ENCODE measurements at regions not wholly inside any gene's neighbourhood (a gene's known extent, or its start where the extent isn't known, plus 50 kb on each side); places are given as distances from the start of the nearest gene placed in this dataset.

DNA sequence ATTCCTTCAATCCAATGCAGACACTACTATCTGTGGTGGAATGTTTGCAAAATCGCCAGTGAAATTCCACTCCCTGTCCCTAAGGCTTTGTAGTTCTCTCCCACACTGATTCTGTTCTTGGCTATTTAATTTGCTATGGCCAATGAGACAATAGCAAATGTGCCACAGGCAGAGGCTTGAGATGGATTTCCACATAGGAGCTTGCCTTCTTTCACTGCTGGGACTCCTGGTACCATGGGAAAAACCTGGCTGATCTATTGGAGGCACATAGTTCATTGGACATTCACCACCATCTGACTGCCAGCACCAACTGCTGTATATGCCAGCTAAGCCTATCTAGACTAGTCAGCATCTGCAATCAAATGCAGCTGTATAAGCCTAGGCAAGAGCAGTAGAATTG is 103.8 kb downstream of the NR1D2 start:
- H4K5ac ChIP-seq (ENCODE audit: insufficient read length, low read depth, low read length), result no peak overlapping the region

More for the DNA sequence above, 103.8 kb downstream of the NR1D2 start:
- Histone ChIP-seq H2AFZ (ENCODE audit: low read length) (no peak overlapping the region), H3K79me1 (ENCODE audit: low read depth, low read length) (no peaks in the 10 kb centered on the region), H3K18ac (ENCODE audit: extremely low read depth, low read length) (no peak overlapping the region), H3K79me2 (ENCODE audit: control insufficient read depth in 1 of 2, insufficient read depth in 2 of 2, low read length in 2 of 2) (no peaks in the 10 kb centered on the region), H3K4me3 (ENCODE audit: extremely low read depth in 1 of 4, insufficient read depth in 2 of 4, low read depth in 3 of 4, low read length in 4 of 4) (no peak overlapping the region), H3K4ac (replicated peaks; ENCODE audit: insufficient read length, low read depth, low read length) (no peak overlapping the region), H2BK12ac (ENCODE audit: low read depth, low read length) (no peak overlapping the region), H3K23me2 (ENCODE audit: low read depth, low read length) (no peaks in the 10 kb centered on the region), H3K4me1 (replicated peaks in 1 of 4; ENCODE audit: control insufficient read depth in 3 of 4, insufficient read depth in 4 of 4, low read length in 3 of 4) (no peaks in the 10 kb centered on the region), H4K8ac (ENCODE audit: extremely low read depth, insufficient read depth, low read length) (no peak overlapping the region), H3K9me3 (ENCODE audit: insufficient read depth in 2 of 2, low read depth in 1 of 2, low read length in 1 of 2) (no peaks in the 10 kb centered on the region), H2BK15ac (ENCODE audit: low read length) (no peak overlapping the region), H3K27ac (ENCODE audit: low read depth, low read length) (no peak overlapping the region), H3K27me3 (replicated peaks in 1 of 4; ENCODE audit: control insufficient read depth in 3 of 4, extremely low read depth in 1 of 4, insufficient read depth in 3 of 4, low read length in 3 of 4) (no peaks in the 10 kb centered on the region; a peak in 1 of 7 replicates), H2BK120ac (replicated peaks; ENCODE audit: low read depth, low read length) (no peak overlapping the region), H3K23ac (ENCODE audit: insufficient read length) (no peak overlapping the region), H4K20me1 (replicated peaks in 1 of 2; ENCODE audit: control insufficient read depth in 1 of 2, insufficient read depth in 2 of 2, low read length in 2 of 2) (no peaks in the 10 kb centered on the region), H3K36me3 (ENCODE audit: control insufficient read depth in 2 of 4, insufficient read depth in 4 of 4, low read length in 3 of 4) (no peaks in the 10 kb centered on the region), H3K4me2 (ENCODE audit: insufficient read depth in 1 of 2, low read depth in 2 of 2, low read length in 2 of 2) (no peak overlapping the region), H2AK5ac (ENCODE audit: low read depth, low read length) (no peak overlapping the region), H2BK20ac (ENCODE audit: low read length) (no peak overlapping the region), H3K56ac (replicated peaks; ENCODE audit: insufficient read length, low read depth, low read length) (no peak overlapping the region), H4K91ac (replicated peaks; ENCODE audit: insufficient read length, low read length) (no peak overlapping the region), H3K9ac (replicated peaks in 1 of 4; ENCODE audit: extremely low read depth in 1 of 4, low read depth in 3 of 4, low read length in 3 of 4) (no peak overlapping the region), H2BK5ac (ENCODE audit: low read depth, low read length) (no peak overlapping the region), H3K14ac (ENCODE audit: insufficient read length) (no peak overlapping the region)
- WGBS, 2 experiments (ENCODE audit: extremely low coverage in 1 of 2, insufficient coverage in 1 of 2, insufficient read length in 1 of 2, insufficient replicate concordance in 2 of 2, low coverage in 1 of 2, low lambda C conversion rate in 2 of 2, missing lambda C conversion rate in 1 of 2), result 80% methylated on average over 1 of the region's 1 CpG; no CpG with 5 or more reads in 1 of the 2 experiments
- FAIRE-seq, result no peak
- POLR2A ChIA-PET (ENCODE audit: partially characterized antibody), result no interaction called here
- TF ChIP-seq SRF (IDR thresholded peaks at IDR 0.05; ENCODE audit: low read depth, low read length) (no peak), BACH1 (IDR thresholded peaks at IDR 0.05; ENCODE audit: low read length) (no peak), YY1 (IDR thresholded peaks at IDR 0.05; ENCODE audit: low read depth, low read length) (no peak), POU5F1 (IDR thresholded peaks at IDR 0.05; ENCODE audit: low read depth, low read length) (no peak), SIX5 (IDR thresholded peaks at IDR 0.05; ENCODE audit: low read depth, low read length) (no peak)
- TF ChIP-seq, protein P1, sequence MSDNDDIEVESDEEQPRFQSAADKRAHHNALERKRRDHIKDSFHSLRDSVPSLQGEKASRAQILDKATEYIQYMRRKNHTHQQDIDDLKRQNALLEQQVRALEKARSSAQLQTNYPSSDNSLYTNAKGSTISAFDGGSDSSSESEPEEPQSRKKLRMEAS (IDR thresholded peaks at IDR 0.05), result no peak
- no peak for DNase-seq (ENCODE audit: low read depth in 1 of 2, low spot score in 2 of 2)
- CTCF ChIA-PET (ENCODE audit: partially characterized antibody), result interaction anchor here (1.0 to 1.1 kb wide), 2 partner anchors 44 to 149 kb away, joined by 3 read pairs; no protein-coding TSS in a partner anchor

Data from H1 (cell line).